22Rv1 (cell line): ENCODE measurements at regions not wholly inside any gene's neighbourhood (a gene's known extent, or its start where the extent isn't known, plus 50 kb on each side); places are given as distances from the start of the nearest gene placed in this dataset.
"Not testable (repeated sequence)": the region's sequence is repeated elsewhere in the genome, so short reads cannot be mapped to it uniquely, and the experiment has no call there.

Source experiments
- CTCF ChIP-seq: fragments of 450-650 bp; IDR thresholded peaks from 2 replicates; pipeline ENCODE4 v1.5.1; 2017; ENCODE audit warnings: mild to moderate bottlenecking
- ZFX ChIP-seq: fragments of 450-650 bp; IDR thresholded peaks from 2 replicates; pipeline ENCODE4 v1.6.1; 2017; ENCODE audit warnings: antibody characterized with exemption, borderline replicate concordance

- not testable (repeated sequence) for TF ChIP-seq CTCF, ZFX
Measured at GRCh38 chr1:66481215-66481614, 52.7 kb upstream of the SGIP1 start.
